Heart left ventricle (tissue), 13 donors: ENCODE measurements at regions not wholly inside any gene's neighbourhood (a gene's known extent, or its start where the extent isn't known, plus 50 kb on each side); places are given as distances from the start of the nearest gene placed in this dataset.
"Not testable (repeated sequence)": the region's sequence is repeated elsewhere in the genome, so short reads cannot be mapped to it uniquely, and the experiment has no call there.

Source experiments
- POLR2A ChIP-seq, 2 donors: fragments of 450-650 bp; IDR thresholded peaks; one replicate each; pipeline ENCODE4 v1.6.1; 2017; ENCODE audit warnings: antibody characterized with exemption in 2 of 2, mild to moderate bottlenecking in 2 of 2, moderate library complexity in 2 of 2
- TF ChIP-seq, protein P1 (sequence below), 12 donors: fragments of 200-600 bp; sonication (generic) in 4 of 12; IDR thresholded peaks; one replicate each; pipeline versions ENCODE4 v1.5.0 to v1.8.0; 2018 to 2022; ENCODE audit warnings: antibody characterized with exemption in 12 of 12, mild to moderate bottlenecking in 5 of 12
- donor health status: ischemic (EF 13 %, LVEDD 7.1; RV severe dilation, severe dysfunction).
- donor health status: DM: no; HTN: yes; CAD: no.
- donor health status: DM: no; HTN: no; CAD: no.
- donor health status: ischemic (EF 25% LVEDD 6.9; RV normal size, moderate dysfunction).
- donor health status: ischemic (EF 25% LVEDD 5.7; RV mildly dilated, moderate dysfunction).
- donor health status: ischemic (EF 35%, LVEDD 5.7; RV mildly dilated, moderate dysfunction).
- donor health status: nonischemic (EF 11% LVEDD 7.7; RV severe dilation, severe dysfunction).
- donor health status: DM: yes; HTN: yes; CAD: no.
- donor health status: PGD.
- donor health status: ischemic (EF 29% LVEDD 5.4; RV normal size, mild dysfunction).
- donor health status: nonischemic (EF 23%, LVEDD 6.1; RV moderate dilation, normal function).

DNA sequence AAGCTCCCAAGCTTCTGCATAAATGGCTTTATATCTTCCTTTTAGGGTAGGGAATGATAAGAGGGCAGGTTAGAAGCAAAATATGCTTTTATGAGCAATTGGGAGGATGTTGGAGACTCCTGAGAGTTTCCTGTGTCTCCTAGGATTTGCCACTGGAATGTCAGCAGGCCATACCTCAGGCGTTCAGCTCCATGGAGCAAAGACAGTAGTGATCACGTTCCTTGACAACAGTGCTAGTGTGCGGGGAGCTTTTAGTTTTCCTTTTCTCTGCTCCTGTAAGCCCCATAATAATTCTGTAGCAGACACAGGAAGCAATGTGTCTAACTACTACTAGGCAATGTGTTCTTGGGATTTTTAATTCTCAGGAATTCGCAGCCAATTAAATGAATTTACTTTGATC, 113.6 kb downstream of the SRGAP2 start:
- TF ChIP-seq, protein P1, sequence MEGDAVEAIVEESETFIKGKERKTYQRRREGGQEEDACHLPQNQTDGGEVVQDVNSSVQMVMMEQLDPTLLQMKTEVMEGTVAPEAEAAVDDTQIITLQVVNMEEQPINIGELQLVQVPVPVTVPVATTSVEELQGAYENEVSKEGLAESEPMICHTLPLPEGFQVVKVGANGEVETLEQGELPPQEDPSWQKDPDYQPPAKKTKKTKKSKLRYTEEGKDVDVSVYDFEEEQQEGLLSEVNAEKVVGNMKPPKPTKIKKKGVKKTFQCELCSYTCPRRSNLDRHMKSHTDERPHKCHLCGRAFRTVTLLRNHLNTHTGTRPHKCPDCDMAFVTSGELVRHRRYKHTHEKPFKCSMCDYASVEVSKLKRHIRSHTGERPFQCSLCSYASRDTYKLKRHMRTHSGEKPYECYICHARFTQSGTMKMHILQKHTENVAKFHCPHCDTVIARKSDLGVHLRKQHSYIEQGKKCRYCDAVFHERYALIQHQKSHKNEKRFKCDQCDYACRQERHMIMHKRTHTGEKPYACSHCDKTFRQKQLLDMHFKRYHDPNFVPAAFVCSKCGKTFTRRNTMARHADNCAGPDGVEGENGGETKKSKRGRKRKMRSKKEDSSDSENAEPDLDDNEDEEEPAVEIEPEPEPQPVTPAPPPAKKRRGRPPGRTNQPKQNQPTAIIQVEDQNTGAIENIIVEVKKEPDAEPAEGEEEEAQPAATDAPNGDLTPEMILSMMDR (IDR thresholded peaks at IDR 0.05) = not testable (repeated sequence)
- not testable (repeated sequence) for TF ChIP-seq POLR2A (IDR thresholded peaks at IDR 0.05)
